Breast epithelium (tissue), 4 donors: ENCODE measurements at regions not wholly inside any gene's neighbourhood (a gene's known extent, or its start where the extent isn't known, plus 50 kb on each side); places are given as distances from the start of the nearest gene placed in this dataset.

Experiments used
- DNase-seq, 2 donors: peaks; one replicate each; pipeline ENCODE4 v3.0.0-alpha.2; 2019; ENCODE audit warnings: low spot score in 2 of 2
- H3K27ac ChIP-seq, 2 donors: fragments of 200-600 bp; sonication (generic) in 1 of 2; one replicate each; pipeline ENCODE4 v1.5.1; 2016 to 2019; ENCODE audit warnings: mild to moderate bottlenecking in 1 of 2
- H3K27me3 ChIP-seq, 2 donors: fragments of 200-600 bp; sonication (generic) in 1 of 2; one replicate each; pipeline versions ENCODE4 v1.5.1 to v1.6.0; 2017 to 2019; ENCODE audit warnings: control low read depth in 1 of 2, mild to moderate bottlenecking in 1 of 2
- H3K36me3 ChIP-seq: fragments of 200-600 bp; one replicate; pipeline ENCODE4 v1.5.1; 2019
- H3K4me1 ChIP-seq, 2 donors: fragments of 200-600 bp; sonication (generic); one replicate each; pipeline ENCODE4 v1.5.1; 2016 to 2019; ENCODE audit warnings: control low read depth in 1 of 2
- H3K4me3 ChIP-seq, 3 donors: fragments of 200-600 bp; sonication (generic); 1 replicate in 2 of 3; 2 replicates in 1 of 3; pipeline ENCODE4 v1.5.1; 2016 to 2019; ENCODE audit warnings: mild to moderate bottlenecking in 3 of 3, moderate library complexity in 2 of 3
- H3K9me3 ChIP-seq, 2 donors: fragments of 200-600 bp; sonication (generic) in 1 of 2; one replicate each; pipeline ENCODE4 v1.5.1; 2016 to 2019; ENCODE audit warnings: control low read depth in 1 of 2
- POLR2A ChIP-seq: fragments of 450-650 bp; IDR thresholded peaks from one replicate; pipeline ENCODE4 v1.6.1; 2016; ENCODE audit warnings: antibody characterized with exemption, mild to moderate bottlenecking, moderate library complexity
- POLR2AphosphoS5 ChIP-seq, 3 donors: sonication (generic); formaldehyde crosslinking; IDR thresholded peaks; one replicate each; pipeline ENCODE4 v1.6.1; 2017; ENCODE audit warnings: antibody characterized with exemption in 3 of 3
- intact Hi-C: fragments of 100-400 bp; cut with DNase I; formaldehyde crosslinking; loops from one replicate; pipeline ENCODE4 v1.15.1; 2023; ENCODE audit warnings: low total_unique reads
- TF ChIP-seq, protein P1 (sequence below), 3 donors: fragments of 450-650 bp; IDR thresholded peaks; one replicate each; pipeline ENCODE4 v1.5.1; 2016 to 2017; ENCODE audit warnings: antibody characterized with exemption in 3 of 3, mild to moderate bottlenecking in 3 of 3, moderate library complexity in 3 of 3

DNA sequence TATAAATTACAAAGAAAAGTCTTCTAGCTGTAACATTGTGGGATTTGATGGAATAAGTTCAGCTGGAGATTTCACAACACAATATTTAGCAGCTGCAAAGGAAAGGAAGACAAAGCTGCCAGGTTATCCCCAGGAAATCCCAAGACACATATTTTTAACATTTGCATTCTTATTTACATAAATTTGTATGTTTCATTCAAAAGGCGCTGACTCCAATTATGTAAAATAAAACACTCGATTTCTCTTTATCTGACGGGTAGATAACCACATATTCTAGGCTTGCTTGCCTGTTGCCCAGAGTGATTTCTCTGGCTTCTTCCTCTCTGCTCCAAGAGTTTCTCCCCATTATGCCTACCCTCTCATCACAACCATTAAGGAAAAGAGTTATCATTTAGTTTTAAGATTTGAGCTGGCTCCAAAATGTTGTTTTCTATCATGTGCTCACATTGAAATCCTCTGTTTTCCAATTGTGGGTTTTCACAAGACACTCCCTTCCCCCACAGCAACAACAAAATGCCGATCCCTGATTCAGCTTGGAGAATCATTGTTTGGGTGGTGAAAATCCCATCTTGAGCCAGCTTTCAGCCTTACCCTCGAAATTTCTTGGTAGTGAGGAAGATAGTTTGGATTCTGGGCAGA, 128.2 kb upstream of the RASGEF1B start:
- no peaks in the 10 kb centered on the region for H3K9me3 ChIP-seq
- TF ChIP-seq, protein P1, sequence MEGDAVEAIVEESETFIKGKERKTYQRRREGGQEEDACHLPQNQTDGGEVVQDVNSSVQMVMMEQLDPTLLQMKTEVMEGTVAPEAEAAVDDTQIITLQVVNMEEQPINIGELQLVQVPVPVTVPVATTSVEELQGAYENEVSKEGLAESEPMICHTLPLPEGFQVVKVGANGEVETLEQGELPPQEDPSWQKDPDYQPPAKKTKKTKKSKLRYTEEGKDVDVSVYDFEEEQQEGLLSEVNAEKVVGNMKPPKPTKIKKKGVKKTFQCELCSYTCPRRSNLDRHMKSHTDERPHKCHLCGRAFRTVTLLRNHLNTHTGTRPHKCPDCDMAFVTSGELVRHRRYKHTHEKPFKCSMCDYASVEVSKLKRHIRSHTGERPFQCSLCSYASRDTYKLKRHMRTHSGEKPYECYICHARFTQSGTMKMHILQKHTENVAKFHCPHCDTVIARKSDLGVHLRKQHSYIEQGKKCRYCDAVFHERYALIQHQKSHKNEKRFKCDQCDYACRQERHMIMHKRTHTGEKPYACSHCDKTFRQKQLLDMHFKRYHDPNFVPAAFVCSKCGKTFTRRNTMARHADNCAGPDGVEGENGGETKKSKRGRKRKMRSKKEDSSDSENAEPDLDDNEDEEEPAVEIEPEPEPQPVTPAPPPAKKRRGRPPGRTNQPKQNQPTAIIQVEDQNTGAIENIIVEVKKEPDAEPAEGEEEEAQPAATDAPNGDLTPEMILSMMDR (IDR thresholded peaks at IDR 0.05) = no peak
- TF ChIP-seq POLR2AphosphoS5 (IDR thresholded peaks at IDR 0.05) = no peak
- TF ChIP-seq POLR2A = no peak
- no peak for DNase-seq
- H3K27me3 ChIP-seq = no peaks in the 10 kb centered on the region
- H3K4me1 ChIP-seq = no peaks in the 10 kb centered on the region
- no peak overlapping the region for H3K27ac ChIP-seq
- H3K4me3 ChIP-seq = no peak overlapping the region
- intact Hi-C loops = no loop called here
- H3K36me3 ChIP-seq = no peaks in the 10 kb centered on the region

DNA sequence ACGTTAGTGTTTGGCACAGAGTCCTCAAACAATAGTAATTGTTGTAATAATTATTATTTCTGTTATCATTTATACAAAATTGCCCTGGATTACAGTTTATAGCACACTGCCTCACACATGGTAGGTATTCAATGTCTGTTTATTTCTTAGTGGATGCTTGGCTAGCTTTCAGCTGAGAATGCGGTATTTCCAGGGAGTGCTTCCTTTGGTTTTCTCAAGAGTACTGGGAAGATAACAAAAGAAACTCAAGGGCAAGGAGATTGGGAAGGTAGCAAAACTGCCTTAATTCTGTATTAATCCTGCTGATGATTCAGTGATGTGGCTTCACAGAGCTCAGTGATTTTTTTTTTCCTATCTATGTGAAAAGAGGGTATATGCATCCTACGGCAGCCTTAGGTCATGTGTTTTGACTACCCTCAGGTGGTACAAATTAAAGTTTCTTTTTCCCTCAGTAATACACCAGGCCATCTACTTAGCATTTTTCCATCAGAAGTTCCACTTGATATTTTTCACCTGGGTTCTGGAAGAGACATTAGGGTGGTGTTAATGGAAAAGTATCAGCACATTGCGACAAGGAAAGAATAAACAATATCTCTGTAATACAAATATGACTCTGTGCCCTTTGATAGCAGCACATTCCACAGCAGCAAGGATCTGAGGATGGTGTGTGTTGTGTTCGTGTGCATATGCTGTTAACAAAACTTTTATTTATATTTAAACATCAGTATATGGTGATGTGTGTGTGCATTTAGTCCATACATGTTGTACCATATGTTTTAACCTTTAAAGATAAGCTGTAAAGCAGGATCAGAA, 124.3 kb upstream of the RASGEF1B start:
- no peaks in the 10 kb centered on the region for H3K36me3 ChIP-seq
- TF ChIP-seq, protein P1 (IDR thresholded peaks at IDR 0.05) = no peak
- TF ChIP-seq POLR2A (no peak), POLR2AphosphoS5 (IDR thresholded peaks at IDR 0.05) (no peak)
- no peak overlapping the region for H3K4me3 ChIP-seq
- intact Hi-C loops = no loop called here
- no peak overlapping the region for H3K27ac ChIP-seq
- DNase-seq = no peak
- no peaks in the 10 kb centered on the region for H3K4me1 ChIP-seq
- H3K27me3 ChIP-seq = no peaks in the 10 kb centered on the region
- H3K9me3 ChIP-seq = no peaks in the 10 kb centered on the region

DNA sequence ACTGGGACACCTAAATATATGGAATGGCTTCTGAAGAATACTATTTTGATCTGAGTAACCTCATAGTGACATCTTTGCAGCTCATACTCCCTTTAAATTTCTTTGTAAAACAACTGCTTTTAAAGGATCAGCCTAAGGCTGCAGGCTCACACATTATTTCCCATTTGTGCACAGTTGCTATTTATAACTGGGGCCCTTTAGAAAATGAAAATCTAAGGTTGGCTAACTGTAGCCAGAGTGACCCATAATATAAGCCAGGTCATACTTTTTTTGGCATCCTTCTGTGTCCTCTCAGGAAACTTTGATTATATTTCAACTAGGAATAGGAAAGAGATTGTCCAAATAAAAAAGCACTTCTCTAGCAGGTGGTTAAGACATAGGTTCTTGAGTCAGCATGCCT, 123.6 kb upstream of the RASGEF1B start:
- DNase-seq = no peak
- Histone ChIP-seq H3K4me3 (no peak overlapping the region), H3K9me3 (no peaks in the 10 kb centered on the region), H3K4me1 (no peaks in the 10 kb centered on the region), H3K27ac (no peak overlapping the region), H3K36me3 (no peaks in the 10 kb centered on the region), H3K27me3 (no peaks in the 10 kb centered on the region)
- intact Hi-C loops = no loop called here
- TF ChIP-seq POLR2A (no peak), POLR2AphosphoS5 (IDR thresholded peaks at IDR 0.05) (no peak)
- TF ChIP-seq, protein P1 (IDR thresholded peaks at IDR 0.05) = no peak

DNA sequence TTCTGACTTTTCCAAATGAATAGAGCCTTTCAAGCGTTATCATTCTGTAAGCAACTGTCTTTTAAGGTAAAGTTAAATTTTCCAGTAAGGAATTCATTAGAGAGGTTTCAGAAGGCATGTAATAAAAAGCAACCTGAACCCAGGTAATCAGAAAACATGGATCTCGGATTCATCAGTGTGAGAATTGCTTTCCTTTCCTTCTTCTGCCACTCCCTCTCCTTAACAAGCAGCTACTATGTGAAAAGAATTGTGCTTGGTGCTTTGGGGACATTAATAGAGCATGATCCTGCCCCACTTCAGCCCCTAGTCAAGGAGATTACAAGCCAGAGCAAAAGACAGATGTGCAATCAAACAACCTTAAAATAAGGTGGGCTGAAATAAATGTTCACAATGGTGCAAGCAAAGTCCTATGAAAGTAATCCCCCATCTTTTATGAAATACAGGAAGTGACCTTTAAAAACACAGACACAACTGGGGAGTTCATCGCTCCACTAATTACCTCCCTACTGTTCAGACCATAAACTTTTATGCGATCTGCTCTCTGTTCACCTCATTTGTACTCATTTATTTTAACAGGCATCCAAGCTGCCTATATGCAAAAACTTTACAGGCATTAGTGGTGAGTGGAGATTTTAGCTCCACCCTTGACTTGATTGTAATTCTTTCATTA, 122.9 kb upstream of the RASGEF1B start:
- Histone ChIP-seq H3K4me1 (no peaks in the 10 kb centered on the region), H3K36me3 (no peaks in the 10 kb centered on the region), H3K4me3 (no peak overlapping the region), H3K27ac (no peak overlapping the region), H3K27me3 (no peaks in the 10 kb centered on the region), H3K9me3 (no peaks in the 10 kb centered on the region)
- TF ChIP-seq POLR2A = no peak
- TF ChIP-seq, protein P1 (IDR thresholded peaks at IDR 0.05) = no peak
- no peak for TF ChIP-seq POLR2AphosphoS5 (IDR thresholded peaks at IDR 0.05)
- no peak for DNase-seq
- intact Hi-C loops = no loop called here

DNA sequence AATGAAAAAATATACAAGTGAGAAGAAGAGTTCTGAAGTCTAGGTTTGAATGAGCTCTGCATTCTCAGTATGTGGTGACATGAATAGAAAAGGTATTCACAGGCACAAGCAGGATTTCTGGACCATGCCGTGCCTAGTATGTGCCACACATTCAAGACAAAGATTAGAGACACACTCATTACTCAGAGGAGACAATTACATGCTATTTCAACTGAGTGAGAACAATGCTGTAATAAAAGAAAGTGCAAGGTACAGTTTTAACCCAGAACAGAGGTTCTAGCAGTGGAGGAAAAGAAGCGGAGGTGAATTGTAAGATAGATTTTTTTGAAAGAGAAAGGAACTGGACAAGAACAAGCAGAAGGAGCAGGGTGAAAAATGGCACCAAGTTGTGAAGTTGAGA, 121.0 kb upstream of the RASGEF1B start:
- Histone ChIP-seq H3K4me1 (no peaks in the 10 kb centered on the region), H3K36me3 (no peaks in the 10 kb centered on the region), H3K27ac (no peak overlapping the region), H3K4me3 (no peak overlapping the region), H3K27me3 (no peaks in the 10 kb centered on the region), H3K9me3 (no peaks in the 10 kb centered on the region)
- TF ChIP-seq POLR2A (no peak), POLR2AphosphoS5 (IDR thresholded peaks at IDR 0.05) (no peak)
- TF ChIP-seq, protein P1 (IDR thresholded peaks at IDR 0.05) = no peak
- DNase-seq = no peak
- intact Hi-C loops = no loop called here
